ENCODE measurements at regions not wholly inside any gene's neighbourhood (a gene's known extent, or its start where the extent isn't known, plus 50 kb on each side); places are given as distances from the start of the nearest gene placed in this dataset.

DNA sequence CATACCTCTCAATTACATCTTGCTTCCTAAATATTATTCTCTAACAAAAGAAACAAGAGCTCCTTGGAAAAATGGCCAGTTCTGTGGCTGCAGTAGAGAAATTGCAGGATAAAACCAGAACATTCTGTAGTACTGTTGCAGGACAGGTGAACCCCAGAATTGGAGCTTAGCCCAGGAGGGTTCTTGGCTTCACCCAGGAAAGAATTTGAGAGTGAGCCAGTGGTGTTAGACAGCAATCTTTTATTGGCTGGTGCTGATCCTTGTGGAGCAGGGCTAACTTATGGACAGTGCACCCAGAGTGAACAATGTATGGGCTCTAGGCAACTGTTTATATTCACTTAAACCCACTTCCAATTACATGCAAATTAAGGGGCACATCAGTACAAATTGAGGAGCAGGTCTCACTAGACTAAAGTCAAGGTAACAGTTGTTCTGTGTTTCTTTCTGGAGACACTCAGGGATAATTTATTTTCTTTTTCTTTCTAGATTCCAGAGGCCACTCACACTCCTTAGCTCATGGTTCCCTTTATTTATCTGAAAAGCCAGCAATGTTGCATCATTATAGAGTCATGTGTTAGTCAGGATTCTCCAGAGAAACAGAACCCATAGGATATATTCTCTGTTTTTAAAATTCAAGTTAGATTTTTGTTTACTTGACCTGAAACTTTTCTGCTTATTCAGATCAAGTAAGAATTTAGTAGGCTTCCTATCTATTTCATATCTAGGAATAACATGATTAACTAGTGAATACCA lies 348.1 kb downstream of the CCDC85A start:
- no peaks in the 10 kb centered on the region for H3K9me3 ChIP-seq

DNA sequence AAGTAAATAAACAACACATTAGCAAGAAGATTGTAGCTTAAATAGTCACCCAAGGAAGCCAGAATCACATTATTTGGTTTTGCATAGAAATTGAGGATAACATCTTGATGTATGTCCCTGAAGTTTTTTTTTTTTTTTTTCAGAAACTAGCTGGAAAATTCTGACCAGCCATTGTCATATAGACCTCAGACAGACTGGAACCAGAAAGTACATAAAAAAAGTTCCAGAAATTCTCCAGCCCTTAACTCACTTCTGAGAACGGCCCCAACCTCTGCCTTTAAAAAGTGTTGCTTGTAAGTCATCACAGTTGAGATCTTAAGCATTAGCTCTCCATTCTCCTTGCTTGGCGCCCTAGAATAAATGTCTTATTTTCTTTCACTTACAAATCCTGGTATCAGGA lies 350.5 kb downstream of the CCDC85A start:
- intact Hi-C loops (cut with DNase I, micrococcal nuclease), result no loop called here
- DNase-seq (no peak), ATAC-seq (no peak)
- no peaks in the 10 kb centered on the region for H3K4me1 ChIP-seq (ENCODE audit: low read depth)
- TF ChIP-seq, protein P1, sequence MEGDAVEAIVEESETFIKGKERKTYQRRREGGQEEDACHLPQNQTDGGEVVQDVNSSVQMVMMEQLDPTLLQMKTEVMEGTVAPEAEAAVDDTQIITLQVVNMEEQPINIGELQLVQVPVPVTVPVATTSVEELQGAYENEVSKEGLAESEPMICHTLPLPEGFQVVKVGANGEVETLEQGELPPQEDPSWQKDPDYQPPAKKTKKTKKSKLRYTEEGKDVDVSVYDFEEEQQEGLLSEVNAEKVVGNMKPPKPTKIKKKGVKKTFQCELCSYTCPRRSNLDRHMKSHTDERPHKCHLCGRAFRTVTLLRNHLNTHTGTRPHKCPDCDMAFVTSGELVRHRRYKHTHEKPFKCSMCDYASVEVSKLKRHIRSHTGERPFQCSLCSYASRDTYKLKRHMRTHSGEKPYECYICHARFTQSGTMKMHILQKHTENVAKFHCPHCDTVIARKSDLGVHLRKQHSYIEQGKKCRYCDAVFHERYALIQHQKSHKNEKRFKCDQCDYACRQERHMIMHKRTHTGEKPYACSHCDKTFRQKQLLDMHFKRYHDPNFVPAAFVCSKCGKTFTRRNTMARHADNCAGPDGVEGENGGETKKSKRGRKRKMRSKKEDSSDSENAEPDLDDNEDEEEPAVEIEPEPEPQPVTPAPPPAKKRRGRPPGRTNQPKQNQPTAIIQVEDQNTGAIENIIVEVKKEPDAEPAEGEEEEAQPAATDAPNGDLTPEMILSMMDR (IDR thresholded peaks at IDR 0.05), result no peak
- no peaks in the 10 kb centered on the region for H3K9me3 ChIP-seq
- H3K4me3 ChIP-seq, result no peak overlapping the region
- H3K36me3 ChIP-seq (ENCODE audit: low read depth), result no peaks in the 10 kb centered on the region

More for the DNA sequence above, 348.1 kb downstream of the CCDC85A start:
- no peak for DNase-seq
- intact Hi-C loops (cut with DNase I, micrococcal nuclease), result no loop called here
- ATAC-seq, result no peak
- Histone ChIP-seq H3K36me3 (ENCODE audit: low read depth) (no peaks in the 10 kb centered on the region), H3K4me1 (ENCODE audit: low read depth) (no peaks in the 10 kb centered on the region), H3K4me3 (no peak overlapping the region)
- TF ChIP-seq, protein P1 (IDR thresholded peaks at IDR 0.05), result no peak

DNA sequence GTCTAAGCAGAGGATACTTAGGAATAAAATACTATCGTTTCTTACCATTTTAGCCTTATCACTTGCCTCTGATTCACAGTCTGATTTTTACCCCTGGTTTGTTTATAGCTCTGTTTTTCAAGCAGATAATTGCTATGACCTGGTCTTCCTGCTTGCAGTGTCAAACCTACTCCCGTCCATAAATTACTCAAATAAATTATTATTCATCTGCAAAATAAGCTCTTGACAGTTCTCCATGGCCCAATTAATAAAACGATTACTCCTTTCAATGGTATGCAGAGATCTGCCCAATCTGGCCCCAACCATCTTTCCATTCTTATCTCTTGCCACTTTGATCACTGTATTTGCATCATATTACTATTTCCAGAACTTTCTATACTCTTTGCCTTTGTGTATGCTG lies 354.0 kb downstream of the CCDC85A start:
- no peaks in the 10 kb centered on the region for H3K4me1 ChIP-seq (ENCODE audit: low read depth)
- DNase-seq (no peak), ATAC-seq (no peak)
- H3K9me3 ChIP-seq, result no peaks in the 10 kb centered on the region
- no peak overlapping the region for H3K4me3 ChIP-seq
- no peaks in the 10 kb centered on the region for H3K36me3 ChIP-seq (ENCODE audit: low read depth)
- intact Hi-C loops (cut with DNase I, micrococcal nuclease), result no loop called here
- TF ChIP-seq, protein P1 (IDR thresholded peaks at IDR 0.05), result no peak

DNA sequence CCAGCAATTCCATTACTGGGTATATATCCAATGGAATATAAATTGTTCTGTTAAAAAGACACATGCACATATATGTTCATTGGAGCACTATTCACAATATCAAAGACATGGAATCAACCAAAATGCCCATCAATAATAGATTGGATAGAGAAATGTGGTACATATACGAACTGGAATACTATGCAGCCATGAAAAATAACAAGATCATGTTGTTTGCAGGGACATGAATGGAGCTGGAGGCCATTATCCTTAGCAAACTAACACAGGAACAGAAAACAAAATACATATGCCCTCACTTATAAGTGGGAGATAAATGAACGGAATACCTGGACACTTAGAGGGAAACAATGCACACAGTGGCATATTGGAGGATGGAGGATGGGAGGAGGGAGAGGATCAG lies 355.8 kb downstream of the CCDC85A start:
- TF ChIP-seq, protein P1 (IDR thresholded peaks at IDR 0.05), result no peak
- no peaks in the 10 kb centered on the region for H3K36me3 ChIP-seq (ENCODE audit: low read depth)
- H3K9me3 ChIP-seq, result no peaks in the 10 kb centered on the region
- no peaks in the 10 kb centered on the region for H3K4me1 ChIP-seq (ENCODE audit: low read depth)
- ATAC-seq (no peak), DNase-seq (no peak)
- intact Hi-C loops (cut with DNase I, micrococcal nuclease), result no loop called here
- no peak overlapping the region for H3K4me3 ChIP-seq

DNA sequence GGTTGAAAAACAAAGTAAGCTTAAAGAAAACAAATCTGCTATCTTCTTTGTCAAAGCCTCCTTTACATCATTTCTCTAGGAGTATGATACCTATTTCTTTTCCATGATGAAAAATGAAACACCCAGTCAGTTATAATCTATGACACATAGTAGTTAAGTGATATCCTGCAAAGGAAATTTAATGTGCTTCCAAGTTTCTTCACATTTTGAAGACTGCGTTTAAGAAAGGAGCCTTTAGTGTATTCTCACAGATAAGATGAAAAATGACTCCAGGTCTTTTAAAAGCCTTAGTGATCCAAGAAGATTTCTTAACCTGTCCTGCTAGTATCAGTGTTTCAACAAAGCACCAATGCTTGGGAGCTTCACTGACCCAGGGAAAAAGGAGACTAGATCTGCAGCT lies 356.7 kb downstream of the CCDC85A start:
- Histone ChIP-seq H3K4me3 (no peak overlapping the region), H3K9me3 (no peaks in the 10 kb centered on the region), H3K36me3 (ENCODE audit: low read depth) (no peaks in the 10 kb centered on the region), H3K4me1 (ENCODE audit: low read depth) (no peaks in the 10 kb centered on the region)
- TF ChIP-seq, protein P1 (IDR thresholded peaks at IDR 0.05), result no peak
- DNase-seq (no peak), ATAC-seq (no peak)
- intact Hi-C loops (cut with DNase I, micrococcal nuclease), result no loop called here
